A673 (cell line): ENCODE measurements at regions not wholly inside any gene's neighbourhood (a gene's known extent, or its start where the extent isn't known, plus 50 kb on each side); places are given as distances from the start of the nearest gene placed in this dataset.

Experiments used
- CTCF ChIP-seq: fragments of 300-800, 200-600 bp; sonication (generic); conservative IDR thresholded peaks from 2 replicates; pipeline ENCODE4 v1.5.1; 2017; ENCODE audit warnings: low read depth, mild to moderate bottlenecking, antibody characterized with exemption, low read length, moderate library complexity, mixed read lengths
- EZH2 ChIP-seq: fragments of 200-600 bp; sonication (generic); IDR thresholded peaks from 2 replicates; pipeline ENCODE4 v1.6.1; 2017; ENCODE audit warnings: borderline replicate concordance, low read depth, mild to moderate bottlenecking, mixed read lengths, antibody characterized with exemption, low read length; ENCODE audit not compliant: poor library complexity, severe bottlenecking

- TF ChIP-seq CTCF (no peak), EZH2 (no peak)
Observed at GRCh38 chr1:5571861-5572401, 420.3 kb downstream of the NPHP4 start.
